Spinal cord (tissue), 9 donors: ENCODE measurements at regions not wholly inside any gene's neighbourhood (a gene's known extent, or its start where the extent isn't known, plus 50 kb on each side); places are given as distances from the start of the nearest gene placed in this dataset.

Experiments
- DNase-seq, 6 donors: peaks; one replicate each; pipeline versions ENCODE4 v3.0.0 to v3.0.0-alpha.2; 2013 to 2015; ENCODE audit warnings: low spot score in 6 of 6, low read depth in 4 of 6
- H3K27ac ChIP-seq: one replicate; pipeline ENCODE4 v1.5.1; 2013; ENCODE audit warnings: low read depth, low read length, control low read depth
- H3K27me3 ChIP-seq: one replicate; pipeline ENCODE4 v1.6.1; 2013; ENCODE audit warnings: low read length; ENCODE audit not compliant: control insufficient read depth, insufficient read depth
- H3K36me3 ChIP-seq: one replicate; pipeline ENCODE4 v1.6.1; 2013; ENCODE audit warnings: low read length; ENCODE audit not compliant: control insufficient read depth, insufficient read depth
- H3K4me1 ChIP-seq: one replicate; pipeline ENCODE4 v1.6.1; 2013; ENCODE audit warnings: low read length; ENCODE audit not compliant: control insufficient read depth, insufficient read depth
- H3K4me3 ChIP-seq: one replicate; pipeline ENCODE4 v1.5.1; 2013; ENCODE audit warnings: low read depth, low read length, control low read depth
- H3K9me3 ChIP-seq: one replicate; pipeline ENCODE4 v1.6.1; 2013; ENCODE audit warnings: low read length; ENCODE audit not compliant: control insufficient read depth, insufficient read depth
- WGBS: methylation state at CpG from one replicate; pipeline ENCODE4 v1.1.5; 2013; ENCODE audit warnings: missing lambda C conversion rate; ENCODE audit not compliant: insufficient coverage; 5-methylcytosine and 5-hydroxymethylcytosine counted together
- donor health status: healthy.

DNA sequence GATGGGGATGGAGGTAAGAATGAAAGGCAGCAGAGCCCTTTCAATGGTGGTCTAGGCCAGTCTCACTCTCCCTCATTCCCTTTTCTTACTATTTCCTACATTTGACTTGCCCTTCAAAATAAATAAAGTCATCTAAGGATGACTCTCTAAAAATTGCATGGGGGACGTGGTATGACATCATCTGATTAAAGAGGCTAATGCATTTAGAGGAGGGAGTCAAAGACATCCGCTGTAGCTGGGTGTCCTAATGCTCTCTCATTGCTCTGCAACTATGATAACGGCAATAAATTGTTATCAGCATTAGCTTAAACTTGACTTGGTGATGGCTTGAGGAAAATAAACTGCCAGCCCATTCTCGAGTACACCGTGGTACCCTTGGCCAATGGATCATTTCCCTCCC is 225.6 kb upstream of the PBX1 start:
- Histone ChIP-seq H3K4me3 (no peak overlapping the region), H3K9me3 (no peaks in the 10 kb centered on the region), H3K27me3 (no peaks in the 10 kb centered on the region), H3K27ac (no peak overlapping the region), H3K4me1 (no peaks in the 10 kb centered on the region), H3K36me3 (no peaks in the 10 kb centered on the region)
- no peak for DNase-seq
- 92% methylated on average over 2 of the region's 5 CpGs for WGBS

DNA sequence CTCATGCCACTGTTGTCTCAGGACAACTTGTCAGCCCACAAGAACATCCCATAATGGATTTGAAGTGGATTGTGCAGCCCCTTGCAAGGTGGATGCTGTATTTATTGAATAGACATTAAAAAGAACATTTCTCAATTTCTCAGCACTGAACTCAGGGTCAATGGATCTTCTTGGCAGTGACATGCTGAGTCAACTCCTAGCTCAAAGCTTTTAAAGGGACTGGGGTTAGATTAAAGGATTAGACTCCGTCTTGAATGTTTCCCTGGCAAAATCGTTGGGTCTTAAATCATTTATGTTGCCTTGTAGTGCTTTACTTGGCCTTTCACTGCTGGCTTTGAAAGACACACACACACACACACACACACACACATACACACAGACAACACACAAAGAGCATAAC is 221.6 kb upstream of the PBX1 start:
- Histone ChIP-seq H3K27me3 (no peaks in the 10 kb centered on the region), H3K27ac (no peak overlapping the region), H3K4me3 (no peak overlapping the region), H3K4me1 (no peaks in the 10 kb centered on the region), H3K9me3 (peaks cover 5% of the 10 kb centered on the region), H3K36me3 (no peaks in the 10 kb centered on the region)
- DNase-seq: peak in 1 of 6 donors; percentile 51
- no CpG with 5 or more reads among the region's 2 CpGs for WGBS

DNA sequence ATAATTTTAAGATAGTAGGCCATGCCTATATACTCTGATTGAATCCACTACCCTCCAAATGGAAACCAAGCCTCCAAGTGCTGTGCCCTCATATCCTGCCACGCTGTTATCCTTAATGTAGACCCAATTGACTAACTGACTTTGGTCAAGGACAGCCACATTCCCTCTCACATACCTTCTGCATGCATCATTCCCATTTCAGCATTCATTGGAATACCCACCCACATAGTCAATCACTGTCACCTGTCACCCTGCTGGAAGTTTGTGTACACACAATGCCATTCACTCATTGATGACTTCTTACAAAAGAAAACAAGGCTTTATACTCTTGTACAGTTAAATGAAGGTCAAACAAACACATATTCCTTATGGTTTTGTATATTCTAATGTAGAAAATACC is 221.1 kb upstream of the PBX1 start:
- WGBS: 94% methylated on average over 1 of the region's 1 CpG
- no peaks in the 10 kb centered on the region for H3K27me3 ChIP-seq
- H3K27ac ChIP-seq: no peak overlapping the region
- no peaks in the 10 kb centered on the region for H3K4me1 ChIP-seq
- H3K9me3 ChIP-seq: peaks cover 5% of the 10 kb centered on the region
- no peak overlapping the region for H3K4me3 ChIP-seq
- no peak for DNase-seq
- no peaks in the 10 kb centered on the region for H3K36me3 ChIP-seq

DNA sequence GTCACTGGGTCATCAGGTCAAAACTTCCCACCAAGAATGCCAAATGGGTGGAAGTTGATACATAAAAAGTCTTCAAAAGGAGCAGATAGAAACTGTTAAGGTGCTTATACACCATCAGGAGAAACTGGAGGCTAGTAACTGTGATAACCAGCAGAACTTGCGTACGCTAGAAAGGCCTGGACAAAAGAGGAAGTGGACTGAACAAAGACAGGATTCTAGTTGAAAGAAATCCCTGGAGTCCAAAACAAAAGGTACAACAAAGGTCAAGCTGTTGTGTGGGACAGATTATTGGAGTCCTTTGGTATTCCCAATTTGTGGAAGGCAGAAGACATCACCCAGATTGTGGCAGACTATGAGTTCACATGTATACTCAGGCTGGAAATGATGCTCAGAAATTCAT is 215.8 kb upstream of the PBX1 start:
- no peak overlapping the region for H3K4me3 ChIP-seq
- no peak for DNase-seq
- no peak overlapping the region for H3K27ac ChIP-seq
- no peaks in the 10 kb centered on the region for H3K27me3 ChIP-seq
- H3K36me3 ChIP-seq: no peaks in the 10 kb centered on the region
- WGBS: 52% methylated on average over 2 of the region's 2 CpGs
- H3K9me3 ChIP-seq: peaks cover 7% of the 10 kb centered on the region
- H3K4me1 ChIP-seq: no peaks in the 10 kb centered on the region

DNA sequence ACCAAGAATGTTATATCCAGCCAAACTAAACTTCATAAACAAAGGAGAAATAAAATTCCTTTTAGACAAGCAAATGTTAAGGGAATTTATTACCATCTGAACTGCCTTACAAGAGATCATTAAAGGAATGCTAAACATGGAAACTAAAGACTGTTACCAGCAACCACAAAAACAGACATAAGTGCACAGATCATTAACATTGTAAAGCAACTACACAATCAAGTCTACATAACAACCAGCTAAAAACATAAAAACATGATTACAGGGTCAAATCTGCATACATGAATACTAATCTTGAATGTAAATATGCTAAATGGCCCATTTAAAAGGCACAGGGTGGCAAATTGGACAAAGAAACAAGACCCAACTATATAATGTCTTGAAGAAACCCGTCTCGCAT is 211.0 kb upstream of the PBX1 start:
- H3K27me3 ChIP-seq: no peaks in the 10 kb centered on the region
- no peaks in the 10 kb centered on the region for H3K4me1 ChIP-seq
- no peak overlapping the region for H3K27ac ChIP-seq
- H3K36me3 ChIP-seq: no peaks in the 10 kb centered on the region
- DNase-seq: no peak
- peaks cover 2% of the 10 kb centered on the region for H3K9me3 ChIP-seq
- no peak overlapping the region for H3K4me3 ChIP-seq
- 92% methylated on average over 2 of the region's 2 CpGs for WGBS

DNA sequence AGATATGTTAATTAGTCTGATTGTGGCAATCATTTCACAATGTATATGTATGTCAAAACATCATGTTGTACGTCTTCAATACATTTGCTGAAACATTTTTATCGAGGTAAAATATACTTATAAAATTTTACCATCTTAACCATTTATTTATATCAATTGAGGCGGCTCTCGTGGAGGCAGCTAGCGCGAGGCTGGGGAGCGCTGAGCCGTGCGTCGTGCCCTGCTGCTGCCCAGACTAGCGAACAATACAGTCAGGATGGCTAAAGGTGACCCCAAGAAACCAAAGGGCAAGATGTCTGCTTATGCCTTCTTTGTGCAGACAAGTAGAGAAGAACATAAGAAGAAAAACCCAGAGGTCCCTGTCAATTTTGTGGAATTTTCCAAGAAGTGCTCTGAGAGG is 202.5 kb upstream of the PBX1 start:
- H3K4me1 ChIP-seq: no peaks in the 10 kb centered on the region
- no peaks in the 10 kb centered on the region for H3K9me3 ChIP-seq
- WGBS: 96% methylated on average over 9 of the region's 11 CpGs
- DNase-seq: no peak
- no peak overlapping the region for H3K4me3 ChIP-seq
- no peaks in the 10 kb centered on the region for H3K27me3 ChIP-seq
- H3K27ac ChIP-seq: no peak overlapping the region
- no peaks in the 10 kb centered on the region for H3K36me3 ChIP-seq

DNA sequence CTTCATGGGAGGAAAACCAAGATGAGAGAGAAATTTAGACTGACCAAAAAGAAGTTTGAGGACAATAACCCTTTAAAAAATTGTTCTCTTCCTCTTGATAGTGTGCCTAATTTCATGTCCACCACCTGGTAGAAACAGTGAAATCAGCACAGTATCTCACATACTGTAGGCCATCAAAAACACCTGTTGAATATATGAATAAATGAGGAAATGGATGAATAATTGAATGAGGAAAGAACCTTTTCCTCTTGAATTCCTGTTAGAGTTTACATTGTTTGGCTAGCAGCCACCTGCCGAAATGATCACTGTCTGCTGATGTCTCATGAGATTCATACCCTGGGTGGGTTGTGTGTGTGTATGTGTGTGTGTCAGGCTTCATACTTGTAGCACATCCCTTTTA is 198.7 kb upstream of the PBX1 start:
- no peak overlapping the region for H3K4me3 ChIP-seq
- no peak overlapping the region for H3K27ac ChIP-seq
- DNase-seq: no peak
- no peaks in the 10 kb centered on the region for H3K4me1 ChIP-seq
- no peaks in the 10 kb centered on the region for H3K36me3 ChIP-seq
- no peaks in the 10 kb centered on the region for H3K9me3 ChIP-seq
- no peaks in the 10 kb centered on the region for H3K27me3 ChIP-seq
- no CpG with 5 or more reads among the region's 1 CpG for WGBS

DNA sequence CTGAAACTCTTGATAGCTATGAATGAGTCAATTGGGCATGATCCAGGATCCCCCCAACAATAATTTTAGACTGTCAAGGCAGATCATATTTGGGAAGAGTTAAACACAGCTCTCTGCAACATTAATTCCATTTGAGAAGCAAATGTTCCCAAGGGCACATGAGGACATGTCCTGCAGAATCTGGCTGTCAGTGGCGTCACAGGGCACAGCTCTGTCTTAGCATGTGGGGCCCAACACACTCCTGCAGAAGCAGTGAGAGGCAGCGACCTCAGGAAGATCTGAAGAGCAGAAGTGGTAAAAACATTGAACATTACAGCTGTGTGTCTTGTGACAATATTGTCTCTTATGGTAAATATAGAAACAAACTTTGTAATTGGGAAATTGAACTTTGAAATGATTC is 197.1 kb upstream of the PBX1 start:
- Histone ChIP-seq H3K9me3 (no peaks in the 10 kb centered on the region), H3K27me3 (no peaks in the 10 kb centered on the region), H3K27ac (no peak overlapping the region), H3K36me3 (no peaks in the 10 kb centered on the region), H3K4me3 (no peak overlapping the region), H3K4me1 (no peaks in the 10 kb centered on the region)
- no peak for DNase-seq
- 100% methylated on average over 1 of the region's 2 CpGs for WGBS

DNA sequence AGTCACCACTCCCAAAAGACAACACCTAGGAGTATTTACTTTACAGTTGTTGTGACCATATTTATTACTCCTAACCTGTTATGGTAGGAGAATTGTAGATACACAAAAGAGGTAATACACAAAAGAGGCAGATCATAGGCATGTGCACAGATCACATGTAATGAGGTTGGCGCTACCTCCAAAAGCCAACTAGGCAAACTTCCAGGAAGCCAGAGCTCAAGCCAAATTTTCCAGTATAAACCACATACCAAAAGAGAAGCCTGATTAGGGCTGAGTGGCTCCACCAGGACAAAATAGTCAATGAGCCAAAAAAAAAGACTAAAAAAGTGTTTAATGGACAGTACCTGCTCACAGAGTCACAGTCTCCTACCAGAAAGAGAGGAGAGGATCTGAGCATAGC is 195.0 kb upstream of the PBX1 start:
- Histone ChIP-seq H3K27ac (no peak overlapping the region), H3K27me3 (no peaks in the 10 kb centered on the region), H3K4me3 (no peak overlapping the region), H3K36me3 (no peaks in the 10 kb centered on the region), H3K9me3 (no peaks in the 10 kb centered on the region), H3K4me1 (no peaks in the 10 kb centered on the region)
- peak in 1 of 6 donors; percentile 41 for DNase-seq
- no CpG with 5 or more reads among the region's 1 CpG for WGBS

DNA sequence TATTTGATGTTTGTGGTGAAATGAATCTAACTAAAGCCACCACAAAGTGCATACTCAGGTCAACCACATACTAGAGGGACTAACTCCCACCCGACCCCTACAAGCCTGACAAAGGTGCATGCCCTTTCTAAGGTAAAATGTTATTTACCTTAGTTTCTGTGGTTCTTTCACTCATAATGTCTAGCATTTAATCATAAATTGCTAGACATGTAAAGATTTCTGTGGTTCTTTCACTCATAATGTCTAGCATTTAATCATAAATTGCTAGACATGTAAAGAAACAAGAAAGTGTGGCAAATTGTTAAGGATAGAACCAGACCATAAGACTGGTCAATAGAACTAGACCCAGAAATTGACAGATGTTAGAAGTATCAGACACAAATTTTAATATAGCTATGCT is 193.0 kb upstream of the PBX1 start:
- DNase-seq: no peak
- Histone ChIP-seq H3K9me3 (no peaks in the 10 kb centered on the region), H3K36me3 (no peaks in the 10 kb centered on the region), H3K27ac (no peak overlapping the region), H3K27me3 (no peaks in the 10 kb centered on the region), H3K4me1 (no peaks in the 10 kb centered on the region), H3K4me3 (no peak overlapping the region)
- no CpG with 5 or more reads among the region's 1 CpG for WGBS
